ENCODE measurements at regions not wholly inside any gene's neighbourhood (a gene's known extent, or its start where the extent isn't known, plus 50 kb on each side); places are given as distances from the start of the nearest gene placed in this dataset.
"Not testable (repeated sequence)": the region's sequence is repeated elsewhere in the genome, so short reads cannot be mapped to it uniquely, and the experiment has no call there.

DNA sequence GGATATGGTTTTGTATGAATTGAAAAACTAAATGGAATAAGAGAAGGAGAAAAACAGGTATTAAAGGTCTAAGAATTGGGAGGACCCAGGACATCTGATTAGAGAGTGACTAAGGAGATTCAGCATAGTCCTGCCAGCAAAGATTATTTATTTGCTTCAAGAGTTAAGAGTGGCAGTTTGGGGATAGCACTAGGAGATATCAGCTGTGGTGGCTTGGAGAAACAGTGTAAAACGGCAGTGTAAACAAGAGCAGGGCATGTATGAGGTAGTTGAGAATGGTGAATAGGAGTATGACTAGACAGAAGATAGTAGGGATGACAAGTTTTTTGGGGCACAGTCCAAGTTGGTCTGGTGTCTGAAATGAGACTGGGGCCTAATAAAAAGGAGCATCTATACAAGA is 730.3 kb downstream of the TRHDE start:
- TF ChIP-seq, protein P1, sequence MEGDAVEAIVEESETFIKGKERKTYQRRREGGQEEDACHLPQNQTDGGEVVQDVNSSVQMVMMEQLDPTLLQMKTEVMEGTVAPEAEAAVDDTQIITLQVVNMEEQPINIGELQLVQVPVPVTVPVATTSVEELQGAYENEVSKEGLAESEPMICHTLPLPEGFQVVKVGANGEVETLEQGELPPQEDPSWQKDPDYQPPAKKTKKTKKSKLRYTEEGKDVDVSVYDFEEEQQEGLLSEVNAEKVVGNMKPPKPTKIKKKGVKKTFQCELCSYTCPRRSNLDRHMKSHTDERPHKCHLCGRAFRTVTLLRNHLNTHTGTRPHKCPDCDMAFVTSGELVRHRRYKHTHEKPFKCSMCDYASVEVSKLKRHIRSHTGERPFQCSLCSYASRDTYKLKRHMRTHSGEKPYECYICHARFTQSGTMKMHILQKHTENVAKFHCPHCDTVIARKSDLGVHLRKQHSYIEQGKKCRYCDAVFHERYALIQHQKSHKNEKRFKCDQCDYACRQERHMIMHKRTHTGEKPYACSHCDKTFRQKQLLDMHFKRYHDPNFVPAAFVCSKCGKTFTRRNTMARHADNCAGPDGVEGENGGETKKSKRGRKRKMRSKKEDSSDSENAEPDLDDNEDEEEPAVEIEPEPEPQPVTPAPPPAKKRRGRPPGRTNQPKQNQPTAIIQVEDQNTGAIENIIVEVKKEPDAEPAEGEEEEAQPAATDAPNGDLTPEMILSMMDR (IDR thresholded peaks at IDR 0.05) = not testable (repeated sequence)
- not testable (repeated sequence) for TF ChIP-seq EZH2 (IDR thresholded peaks at IDR 0.05; ENCODE audit: borderline replicate concordance, insufficient read depth, low read depth, low read length, poor library complexity, severe bottlenecking)

Data from B cell (primary cell).